GM11168 (cell line): ENCODE measurements at regions not wholly inside any gene's neighbourhood (a gene's known extent, or its start where the extent isn't known, plus 50 kb on each side); places are given as distances from the start of the nearest gene placed in this dataset.
"Not testable (repeated sequence)": the region's sequence is repeated elsewhere in the genome, so short reads cannot be mapped to it uniquely, and the experiment has no call there.

Source experiments
- in situ Hi-C: fragments of 300-500 bp; cut with MboI; formaldehyde crosslinking; loops from one replicate; pipeline ENCODE4 v1.12.0; 2022; ENCODE audit warnings: low sequenced_read_pairs; ENCODE audit not compliant: unreplicated experiment

- in situ Hi-C loops, result no loop called here
Measured at GRCh38 chr4:53959343-53960120, 104.9 kb downstream of the CHIC2 start.

- in situ Hi-C loops, result no loop called here
Measured at GRCh38 chr4:53956454-53956853, 108.0 kb downstream of the CHIC2 start.

GRCh38 chr4:53956053-53956452 lies 108.4 kb downstream of the CHIC2 start:
- in situ Hi-C loops, result no loop called here

GRCh38 chr4:53951414-53951813 lies 113.0 kb downstream of the CHIC2 start:
- in situ Hi-C loops, result no loop called here

GRCh38 chr4:53943345-53944085 lies 120.9 kb downstream of the CHIC2 start:
- in situ Hi-C loops, result no loop called here

- in situ Hi-C loops, result no loop called here
Measured at GRCh38 chr4:53942712-53943111, 121.7 kb downstream of the CHIC2 start.

- in situ Hi-C loops, result no loop called here
Measured at GRCh38 chr4:53941331-53941730, 123.1 kb downstream of the CHIC2 start.

- in situ Hi-C loops, result not testable (repeated sequence)
Measured at GRCh38 chr4:53939892-53940291, 124.5 kb downstream of the CHIC2 start.

- in situ Hi-C loops, result no loop called here
Measured at GRCh38 chr4:53937918-53938317, 126.5 kb downstream of the CHIC2 start.

GRCh38 chr4:53937327-53937726 lies 127.1 kb downstream of the CHIC2 start:
- in situ Hi-C loops, result no loop called here

GRCh38 chr4:53935780-53936179 lies 128.6 kb downstream of the CHIC2 start:
- in situ Hi-C loops, result no loop called here

GRCh38 chr4:53932796-53933610 lies 131.4 kb downstream of the CHIC2 start:
- in situ Hi-C loops, result no loop called here

GRCh38 chr4:53931461-53931961 lies 132.9 kb downstream of the CHIC2 start:
- in situ Hi-C loops, result no loop called here

- in situ Hi-C loops, result loop anchor here (5.0 kb wide), 1 partner anchor 302 kb away; no protein-coding TSS in a partner anchor
Measured at GRCh38 chr4:53929955-53930798, 134.2 kb downstream of the CHIC2 start.

- in situ Hi-C loops, result loop anchor here (5.0 kb wide), 1 partner anchor 303 kb away; no protein-coding TSS in a partner anchor
Measured at GRCh38 chr4:53929311-53929710, 135.1 kb downstream of the CHIC2 start.

GRCh38 chr4:53928825-53929224 lies 135.6 kb downstream of the CHIC2 start:
- in situ Hi-C loops, result loop anchor here (5.0 kb wide), 1 partner anchor 303 kb away; no protein-coding TSS in a partner anchor

GRCh38 chr4:53925050-53925605 lies 139.3 kb downstream of the CHIC2 start:
- in situ Hi-C loops, result loop anchor here (5.0 kb wide), 1 partner anchor 307 kb away; no protein-coding TSS in a partner anchor

- in situ Hi-C loops, result loop anchor here (5.0 kb wide), 1 partner anchor 308 kb away; no protein-coding TSS in a partner anchor
Measured at GRCh38 chr4:53924333-53925049, 139.9 kb downstream of the CHIC2 start.
